ENCODE measurements at regions not wholly inside any gene's neighbourhood (a gene's known extent, or its start where the extent isn't known, plus 50 kb on each side); places are given as distances from the start of the nearest gene placed in this dataset.
"Not testable (repeated sequence)": the region's sequence is repeated elsewhere in the genome, so short reads cannot be mapped to it uniquely, and the experiment has no call there.

- TF ChIP-seq, protein P1, sequence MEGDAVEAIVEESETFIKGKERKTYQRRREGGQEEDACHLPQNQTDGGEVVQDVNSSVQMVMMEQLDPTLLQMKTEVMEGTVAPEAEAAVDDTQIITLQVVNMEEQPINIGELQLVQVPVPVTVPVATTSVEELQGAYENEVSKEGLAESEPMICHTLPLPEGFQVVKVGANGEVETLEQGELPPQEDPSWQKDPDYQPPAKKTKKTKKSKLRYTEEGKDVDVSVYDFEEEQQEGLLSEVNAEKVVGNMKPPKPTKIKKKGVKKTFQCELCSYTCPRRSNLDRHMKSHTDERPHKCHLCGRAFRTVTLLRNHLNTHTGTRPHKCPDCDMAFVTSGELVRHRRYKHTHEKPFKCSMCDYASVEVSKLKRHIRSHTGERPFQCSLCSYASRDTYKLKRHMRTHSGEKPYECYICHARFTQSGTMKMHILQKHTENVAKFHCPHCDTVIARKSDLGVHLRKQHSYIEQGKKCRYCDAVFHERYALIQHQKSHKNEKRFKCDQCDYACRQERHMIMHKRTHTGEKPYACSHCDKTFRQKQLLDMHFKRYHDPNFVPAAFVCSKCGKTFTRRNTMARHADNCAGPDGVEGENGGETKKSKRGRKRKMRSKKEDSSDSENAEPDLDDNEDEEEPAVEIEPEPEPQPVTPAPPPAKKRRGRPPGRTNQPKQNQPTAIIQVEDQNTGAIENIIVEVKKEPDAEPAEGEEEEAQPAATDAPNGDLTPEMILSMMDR (IDR thresholded peaks at IDR 0.05), result no peak
- TF ChIP-seq POLR2AphosphoS5 (IDR thresholded peaks at IDR 0.05) (no peak), EP300 (IDR thresholded peaks at IDR 0.05; ENCODE audit: low read depth) (no peak), POLR2A (IDR thresholded peaks at IDR 0.05) (no peak)
- no peak for DNase-seq
- H3K27ac ChIP-seq, result no peak overlapping the region
- H3K9me3 ChIP-seq, result no peaks in the 10 kb centered on the region
- H3K4me3 ChIP-seq, result no peak overlapping the region
- H3K4me1 ChIP-seq, result no peaks in the 10 kb centered on the region
- intact Hi-C loops (cut with DNase I; ENCODE audit: low total_unique reads) (no loop called here), in situ Hi-C loops (cut with MboI; ENCODE audit: low pct_ligation_motif_present in 1 of 4, low pct_unique_long_range_greater_than_20kb in 1 of 4, low sequenced_read_pairs in 3 of 4) (no loop called here)
- 71 to 91% methylated on average over 1 of the region's 1 CpG for WGBS, 2 donors (ENCODE audit: low coverage in 1 of 2)
- H3K36me3 ChIP-seq, result no peaks in the 10 kb centered on the region
- H3K27me3 ChIP-seq, result no peaks in the 10 kb centered on the region
Measured at GRCh38 chr6:84599991-84600390, 164.4 kb downstream of the TBX18 start.

GRCh38 chr6:84597238-84597875 is 167.0 kb downstream of the TBX18 start:
- Histone ChIP-seq H3K9me3 (no peaks in the 10 kb centered on the region), H3K4me3 (no peak overlapping the region), H3K27me3 (no peaks in the 10 kb centered on the region), H3K4me1 (no peaks in the 10 kb centered on the region), H3K36me3 (no peaks in the 10 kb centered on the region), H3K27ac (no peak overlapping the region)
- in situ Hi-C loops (cut with MboI; ENCODE audit: low pct_ligation_motif_present in 1 of 4, low pct_unique_long_range_greater_than_20kb in 1 of 4, low sequenced_read_pairs in 3 of 4) (no loop called here), intact Hi-C loops (cut with DNase I; ENCODE audit: low total_unique reads) (no loop called here)
- TF ChIP-seq EP300 (IDR thresholded peaks at IDR 0.05; ENCODE audit: low read depth) (no peak), POLR2AphosphoS5 (IDR thresholded peaks at IDR 0.05) (no peak), POLR2A (IDR thresholded peaks at IDR 0.05) (no peak)
- TF ChIP-seq, protein P1 (IDR thresholded peaks at IDR 0.05), result no peak
- WGBS, 2 donors (ENCODE audit: low coverage in 1 of 2), result 83 to 85% methylated on average over 4 of the region's 4 CpGs
- no peak for DNase-seq

GRCh38 chr6:84596488-84596887 is 167.9 kb downstream of the TBX18 start:
- in situ Hi-C loops (cut with MboI; ENCODE audit: low pct_ligation_motif_present in 1 of 4, low pct_unique_long_range_greater_than_20kb in 1 of 4, low sequenced_read_pairs in 3 of 4), result no loop called here
- no peaks in the 10 kb centered on the region for H3K4me1 ChIP-seq
- 97 to 100% methylated on average over 1 of the region's 1 CpG for WGBS, 2 donors (ENCODE audit: low coverage in 1 of 2)
- H3K4me3 ChIP-seq, result no peak overlapping the region
- H3K27ac ChIP-seq, result no peak overlapping the region
- intact Hi-C loops (cut with DNase I; ENCODE audit: low total_unique reads), result no loop called here
- H3K9me3 ChIP-seq, result no peaks in the 10 kb centered on the region
- TF ChIP-seq, protein P1 (IDR thresholded peaks at IDR 0.05), result no peak
- TF ChIP-seq POLR2AphosphoS5 (IDR thresholded peaks at IDR 0.05) (no peak), POLR2A (IDR thresholded peaks at IDR 0.05) (no peak), EP300 (IDR thresholded peaks at IDR 0.05; ENCODE audit: low read depth) (no peak)
- no peaks in the 10 kb centered on the region for H3K27me3 ChIP-seq
- H3K36me3 ChIP-seq, result no peaks in the 10 kb centered on the region
- no peak for DNase-seq

- no peak for DNase-seq
- WGBS, 2 donors (ENCODE audit: low coverage in 1 of 2), result 57 to 60% methylated on average over 3 to 5 of the region's 5 CpGs
- H3K36me3 ChIP-seq, result no peaks in the 10 kb centered on the region
- no peaks in the 10 kb centered on the region for H3K27me3 ChIP-seq
- TF ChIP-seq, protein P1 (IDR thresholded peaks at IDR 0.05), result no peak
- TF ChIP-seq EP300 (IDR thresholded peaks at IDR 0.05; ENCODE audit: low read depth), result no peak
- no peak for TF ChIP-seq POLR2AphosphoS5 (IDR thresholded peaks at IDR 0.05)
- no peak for TF ChIP-seq POLR2A (IDR thresholded peaks at IDR 0.05)
- H3K9me3 ChIP-seq, result no peaks in the 10 kb centered on the region
- no peaks in the 10 kb centered on the region for H3K4me1 ChIP-seq
- in situ Hi-C loops (cut with MboI; ENCODE audit: low pct_ligation_motif_present in 1 of 4, low pct_unique_long_range_greater_than_20kb in 1 of 4, low sequenced_read_pairs in 3 of 4) (no loop called here), intact Hi-C loops (cut with DNase I; ENCODE audit: low total_unique reads) (no loop called here)
- no peak overlapping the region for H3K4me3 ChIP-seq
- no peak overlapping the region for H3K27ac ChIP-seq
Measured at GRCh38 chr6:84588697-84589080, 175.7 kb downstream of the TBX18 start.

GRCh38 chr6:84587994-84588696 is 176.3 kb downstream of the TBX18 start:
- H3K9me3 ChIP-seq; in situ Hi-C loops (cut with MboI; ENCODE audit: low pct_ligation_motif_present in 1 of 4, low pct_unique_long_range_greater_than_20kb in 1 of 4, low sequenced_read_pairs in 3 of 4); H3K36me3 ChIP-seq; DNase-seq; intact Hi-C loops (cut with DNase I; ENCODE audit: low total_unique reads); H3K4me3 ChIP-seq; H3K4me1 ChIP-seq; H3K27me3 ChIP-seq; H3K27ac ChIP-seq: not testable (repeated sequence)
- 68 to 76% methylated on average over 17 to 21 of the region's 21 CpGs for WGBS, 2 donors (ENCODE audit: low coverage in 1 of 2)

DNA sequence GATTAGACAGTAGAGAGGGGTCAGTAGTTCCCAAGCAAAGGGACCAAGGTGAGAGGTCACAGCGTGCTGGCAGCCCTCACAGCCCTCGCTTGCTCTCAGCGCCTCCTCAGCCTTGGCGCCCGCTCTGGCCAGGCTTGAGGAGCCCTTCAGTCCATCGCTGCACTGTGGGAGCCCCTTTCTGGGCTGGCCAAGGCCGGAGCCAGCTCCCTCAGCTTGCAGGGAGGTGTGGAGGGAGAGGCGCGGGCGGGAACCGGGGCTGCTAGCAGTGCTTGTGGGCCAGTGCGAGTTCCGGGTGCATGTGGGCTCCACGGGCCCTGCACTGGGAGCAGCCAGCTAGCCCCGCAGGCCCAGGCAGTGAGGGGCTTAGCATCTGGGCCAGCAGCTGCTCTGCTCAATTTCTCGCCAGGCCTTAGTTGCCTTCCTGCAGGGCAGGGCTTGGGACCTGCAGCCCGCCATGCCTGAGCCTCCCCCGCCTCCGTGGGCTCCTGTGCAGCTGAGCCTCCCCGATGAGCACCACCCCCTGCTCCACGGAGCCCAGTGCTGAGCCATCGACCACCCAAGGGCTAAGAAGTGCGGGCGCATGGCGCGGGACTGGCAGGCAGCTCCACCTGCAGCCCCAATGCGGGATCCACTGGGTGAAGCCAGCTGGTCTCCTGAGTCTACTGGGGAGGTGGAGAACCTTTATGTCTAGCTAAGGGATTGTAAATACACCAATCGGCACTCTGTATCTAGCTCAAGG is 177.0 kb downstream of the TBX18 start:
- in situ Hi-C loops (cut with MboI; ENCODE audit: low pct_ligation_motif_present in 1 of 4, low pct_unique_long_range_greater_than_20kb in 1 of 4, low sequenced_read_pairs in 3 of 4); intact Hi-C loops (cut with DNase I; ENCODE audit: low total_unique reads): not testable (repeated sequence)

More for the DNA sequence above, 177.0 kb downstream of the TBX18 start:
- not testable (repeated sequence) for H3K4me3 ChIP-seq, H3K27ac ChIP-seq, H3K4me1 ChIP-seq, H3K27me3 ChIP-seq, H3K36me3 ChIP-seq, H3K9me3 ChIP-seq, DNase-seq
- 93% methylated on average over 27 of the region's 28 CpGs; no CpG with 5 or more reads in 1 of the 2 donors for WGBS, 2 donors (ENCODE audit: low coverage in 1 of 2)
